GM12878 (cell line): ENCODE measurements at regions not wholly inside any gene's neighbourhood (a gene's known extent, or its start where the extent isn't known, plus 50 kb on each side); places are given as distances from the start of the nearest gene placed in this dataset.

Source experiments
- ATAC-seq: fragments of 200-7000 bp; cut with Tn5 transposase; 3 replicates; pipeline ENCODE4 v1.9.1; 2020; ENCODE audit warnings: mild to moderate bottlenecking, moderate library complexity
- BruUV-seq: library from RNA; stranded (reverse); fragments of 400-500 nt; replicated peaks from 2 replicates; lab custom pipeline; 2021; lab: Mats Ljungman, UMichigan
- CTCF ChIA-PET: fragments of 300-600 bp; sonication (Branson Sonifier 250); formaldehyde crosslinking; extraction: SDS; loops from one replicate; lab custom pipeline; 2021; ENCODE audit warnings: inconsistent platforms; lab: Yijun Ruan, JAX
- POLR2A ChIA-PET: fragments of 350-600 bp; formaldehyde crosslinking; extraction: SDS; loops from one replicate; lab custom pipeline; 2021; ENCODE audit warnings: inconsistent platforms; lab: Charles Lee
- RAD21 ChIA-PET: fragments of 300-600 bp; sonication (Branson Sonifier 250); formaldehyde crosslinking; loops from one replicate; lab custom pipeline; 2023; ENCODE audit warnings: antibody characterized with exemption; ENCODE audit not compliant: unreplicated experiment; lab: Charles Lee
- SMC1A ChIA-PET: fragments of 300-600 bp; sonication (Branson Sonifier 250); formaldehyde crosslinking; loops from one replicate; lab custom pipeline; 2023; ENCODE audit not compliant: unreplicated experiment, uncharacterized antibody; lab: Charles Lee
- DNase-seq: peaks from one replicate; pipeline ENCODE4 v3.0.0-alpha.2; 2011; ENCODE audit warnings: low read depth, low spot score
- FAIRE-seq: peaks from 3 replicates; lab custom pipeline; 2011; peaks lifted over from hg19 to GRCh38; lab: Jason Lieb, UNC
- H2AFZ ChIP-seq: 2 replicates; pipeline ENCODE4 v1.6.0; 2011; ENCODE audit warnings: low read depth, low read length, control low read depth; ENCODE audit not compliant: control insufficient read depth
- H3K27ac ChIP-seq: 2 replicates; pipeline ENCODE4 v1.5.1; 2011; ENCODE audit warnings: control low read depth; ENCODE audit not compliant: control insufficient read depth, insufficient read depth
- H3K27me3 ChIP-seq, 2 experiments: replicated peaks in 1 of 2; 2 replicates each; pipeline versions ENCODE4 v1.6.0 to v1.6.1; 2011; ENCODE audit warnings: low read length in 1 of 2; ENCODE audit not compliant: control insufficient read depth in 2 of 2, insufficient read depth in 2 of 2
- H3K36me3 ChIP-seq, 2 experiments: 2 replicates each; pipeline ENCODE4 v1.5.1; 2011; ENCODE audit warnings: low read length in 1 of 2; ENCODE audit not compliant: control insufficient read depth in 2 of 2, insufficient read depth in 2 of 2
- H3K4me1 ChIP-seq: 2 replicates; pipeline ENCODE4 v1.6.1; 2011; ENCODE audit warnings: mild to moderate bottlenecking, low read length, moderate library complexity, mixed read lengths; ENCODE audit not compliant: control insufficient read depth, insufficient read depth
- H3K4me2 ChIP-seq: 2 replicates; pipeline ENCODE4 v1.6.0; 2011; ENCODE audit warnings: control low read depth; ENCODE audit not compliant: control insufficient read depth, insufficient read depth
- H3K4me3 ChIP-seq: fragments of 200-600 bp; sonication (generic); 2 replicates; pipeline ENCODE4 v1.5.1; 2016
- H3K79me2 ChIP-seq: 2 replicates; pipeline ENCODE4 v1.6.0; 2011; ENCODE audit warnings: low read length; ENCODE audit not compliant: control insufficient read depth, insufficient read depth
- H3K9ac ChIP-seq: 2 replicates; pipeline ENCODE4 v1.8.0; 2011; ENCODE audit warnings: low read length, control low read depth, mixed read lengths; ENCODE audit not compliant: control insufficient read depth, insufficient read depth
- H3K9me3 ChIP-seq: replicated peaks from 3 replicates; pipeline ENCODE4 v1.5.1; 2011; ENCODE audit warnings: mild to moderate bottlenecking, low read length; ENCODE audit not compliant: control insufficient read depth, insufficient read depth
- H4K20me1 ChIP-seq: 2 replicates; pipeline ENCODE4 v1.6.0; 2011; ENCODE audit not compliant: control insufficient read depth, insufficient read depth
- BACH1 ChIP-seq: fragments of 450-650 bp; IDR thresholded peaks from 2 replicates; pipeline ENCODE4 v1.6.1; 2017; ENCODE audit warnings: mild to moderate bottlenecking, borderline replicate concordance
- EP300 ChIP-seq, 2 experiments: fragments of 150-350 bp in 1 of 2; IDR thresholded peaks; 2 replicates each; pipeline ENCODE4 v1.6.1; 2011 to 2012; ENCODE audit warnings: low read depth in 2 of 2, low read length in 2 of 2, borderline replicate concordance in 1 of 2, improper control_type of control experiment in 1 of 2, inconsistent platforms in 1 of 2; ENCODE audit not compliant: control insufficient read depth in 1 of 2
- HCFC1 ChIP-seq: fragments of 150-350 bp; IDR thresholded peaks from 2 replicates; pipeline ENCODE4 v1.6.1; 2014; ENCODE audit warnings: low read length
- HDAC2 ChIP-seq: fragments of 200-600 bp; sonication (generic); IDR thresholded peaks from 2 replicates; pipeline ENCODE4 v1.6.1; 2017
- JUND ChIP-seq: IDR thresholded peaks from 2 replicates; pipeline ENCODE4 v1.6.1; 2012; ENCODE audit warnings: low read depth, mild to moderate bottlenecking, low read length, improper control_type of control experiment, moderate library complexity
- MEF2B ChIP-seq: fragments of 450-650 bp; IDR thresholded peaks from 2 replicates; pipeline ENCODE4 v1.6.1; 2018; ENCODE audit warnings: mild to moderate bottlenecking, moderate library complexity; ENCODE audit not compliant: partially characterized antibody, poor library complexity, severe bottlenecking
- NFXL1 ChIP-seq: fragments of 450-650 bp; IDR thresholded peaks from 2 replicates; pipeline ENCODE4 v1.6.1; 2017; ENCODE audit warnings: antibody characterized with exemption, mild to moderate bottlenecking, borderline replicate concordance
- POLR2AphosphoS2 ChIP-seq: IDR thresholded peaks from 2 replicates; pipeline ENCODE4 v1.6.1; 2011; ENCODE audit warnings: low read depth, mild to moderate bottlenecking, low read length, improper control_type of control experiment, moderate library complexity
- SKIL ChIP-seq: fragments of 450-650 bp; IDR thresholded peaks from 2 replicates; pipeline ENCODE4 v1.6.1; 2017; ENCODE audit warnings: mild to moderate bottlenecking, low read depth, inconsistent platforms; ENCODE audit not compliant: poor library complexity, severe bottlenecking
- SMAD1 ChIP-seq: fragments of 450-650 bp; IDR thresholded peaks from 2 replicates; pipeline ENCODE4 v1.6.1; 2018; ENCODE audit warnings: mild to moderate bottlenecking, low read depth; ENCODE audit not compliant: partially characterized antibody
- SMAD5 ChIP-seq: IDR thresholded peaks from 2 replicates; pipeline ENCODE4 v1.6.1; 2016; ENCODE audit warnings: antibody characterized with exemption, low read depth
- SP1 ChIP-seq: IDR thresholded peaks from one replicate; pipeline ENCODE4 v1.6.1; 2011; ENCODE audit warnings: low read depth, low read length
- SREBF2 ChIP-seq: IDR thresholded peaks from 2 replicates; pipeline ENCODE4 v1.6.1; 2012; ENCODE audit warnings: mild to moderate bottlenecking, low read length
- SUZ12 ChIP-seq: fragments of 200-600 bp; sonication (generic); IDR thresholded peaks from one replicate; pipeline ENCODE4 v1.6.1; 2018; ENCODE audit warnings: antibody characterized with exemption, mild to moderate bottlenecking; ENCODE audit not compliant: unreplicated experiment
- TCF7 ChIP-seq: IDR thresholded peaks from 2 replicates; pipeline ENCODE4 v1.6.1; 2014; ENCODE audit warnings: antibody characterized with exemption, borderline replicate concordance
- USF2 ChIP-seq: IDR thresholded peaks from 2 replicates; pipeline ENCODE4 v1.6.1; 2011; ENCODE audit warnings: low read depth, low read length, improper control_type of control experiment, borderline replicate concordance
- WGBS: methylation state at CpG from one replicate; pipeline ENCODE4 v1.1.6; 2016; ENCODE audit warnings: low lambda C conversion rate; ENCODE audit not compliant: insufficient replicate concordance, insufficient coverage; ENCODE audit errors: missing lambda C conversion rate; 5-methylcytosine and 5-hydroxymethylcytosine counted together
- in situ Hi-C: fragments of 300-500 bp; cut with MboI; formaldehyde crosslinking; loops from 9 replicates; pipeline ENCODE4 v1.14.3; 2018; ENCODE audit warnings: mixed read lengths
- intact Hi-C: fragments of 100-400 bp; cut with micrococcal nuclease; formaldehyde crosslinking; loops from one replicate; pipeline ENCODE4 v1.14.2; 2022; ENCODE audit not compliant: unreplicated experiment
- TF ChIP-seq, protein P1 (sequence below): fragments of 450-650 bp; IDR thresholded peaks from 2 replicates; pipeline ENCODE4 v1.6.1; 2017; ENCODE audit warnings: mild to moderate bottlenecking
- TF ChIP-seq, protein P2 (sequence below): fragments of 450-650 bp; formaldehyde crosslinking; IDR thresholded peaks from 2 replicates; pipeline ENCODE4 v1.4.0; 2022; ENCODE audit warnings: mild to moderate bottlenecking, moderate library complexity

GRCh38 chr4:31701256-31701655, 981.1 kb downstream of the PCDH7 start:
- no peak overlapping the region for H3K9ac ChIP-seq
- RAD21 ChIA-PET: no interaction called here
- in situ Hi-C loops: no loop called here
- H3K27me3 ChIP-seq: no peaks in the 10 kb centered on the region
- POLR2A ChIA-PET: no interaction called here
- H3K27ac ChIP-seq: no peak overlapping the region
- CTCF ChIA-PET: no interaction called here
- no peaks in the 10 kb centered on the region for H3K4me1 ChIP-seq
- intact Hi-C loops: no loop called here
- WGBS: 46% methylated on average over 16 of the region's 16 CpGs
- no peaks in the 10 kb centered on the region for H3K36me3 ChIP-seq
- TF ChIP-seq POLR2AphosphoS2 (no peak), HDAC2 (no peak), SMAD1 (no peak), TCF7 (no peak), HCFC1 (no peak), SKIL (no peak), SUZ12 (no peak), MEF2B (no peak), SREBF2 (no peak), JUND (no peak), EP300 (IDR thresholded peaks at IDR 0.05; ENCODE audit: borderline replicate concordance in 1 of 2, control insufficient read depth in 1 of 2, low read depth in 2 of 2, low read length in 2 of 2) (no peak), USF2 (no peak), SP1 (no peak), BACH1 (no peak), NFXL1 (no peak), SMAD5 (no peak)
- TF ChIP-seq, protein P1, sequence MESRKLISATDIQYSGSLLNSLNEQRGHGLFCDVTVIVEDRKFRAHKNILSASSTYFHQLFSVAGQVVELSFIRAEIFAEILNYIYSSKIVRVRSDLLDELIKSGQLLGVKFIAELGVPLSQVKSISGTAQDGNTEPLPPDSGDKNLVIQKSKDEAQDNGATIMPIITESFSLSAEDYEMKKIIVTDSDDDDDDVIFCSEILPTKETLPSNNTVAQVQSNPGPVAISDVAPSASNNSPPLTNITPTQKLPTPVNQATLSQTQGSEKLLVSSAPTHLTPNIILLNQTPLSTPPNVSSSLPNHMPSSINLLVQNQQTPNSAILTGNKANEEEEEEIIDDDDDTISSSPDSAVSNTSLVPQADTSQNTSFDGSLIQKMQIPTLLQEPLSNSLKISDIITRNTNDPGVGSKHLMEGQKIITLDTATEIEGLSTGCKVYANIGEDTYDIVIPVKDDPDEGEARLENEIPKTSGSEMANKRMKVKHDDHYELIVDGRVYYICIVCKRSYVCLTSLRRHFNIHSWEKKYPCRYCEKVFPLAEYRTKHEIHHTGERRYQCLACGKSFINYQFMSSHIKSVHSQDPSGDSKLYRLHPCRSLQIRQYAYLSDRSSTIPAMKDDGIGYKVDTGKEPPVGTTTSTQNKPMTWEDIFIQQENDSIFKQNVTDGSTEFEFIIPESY: no peak
- TF ChIP-seq, protein P2, sequence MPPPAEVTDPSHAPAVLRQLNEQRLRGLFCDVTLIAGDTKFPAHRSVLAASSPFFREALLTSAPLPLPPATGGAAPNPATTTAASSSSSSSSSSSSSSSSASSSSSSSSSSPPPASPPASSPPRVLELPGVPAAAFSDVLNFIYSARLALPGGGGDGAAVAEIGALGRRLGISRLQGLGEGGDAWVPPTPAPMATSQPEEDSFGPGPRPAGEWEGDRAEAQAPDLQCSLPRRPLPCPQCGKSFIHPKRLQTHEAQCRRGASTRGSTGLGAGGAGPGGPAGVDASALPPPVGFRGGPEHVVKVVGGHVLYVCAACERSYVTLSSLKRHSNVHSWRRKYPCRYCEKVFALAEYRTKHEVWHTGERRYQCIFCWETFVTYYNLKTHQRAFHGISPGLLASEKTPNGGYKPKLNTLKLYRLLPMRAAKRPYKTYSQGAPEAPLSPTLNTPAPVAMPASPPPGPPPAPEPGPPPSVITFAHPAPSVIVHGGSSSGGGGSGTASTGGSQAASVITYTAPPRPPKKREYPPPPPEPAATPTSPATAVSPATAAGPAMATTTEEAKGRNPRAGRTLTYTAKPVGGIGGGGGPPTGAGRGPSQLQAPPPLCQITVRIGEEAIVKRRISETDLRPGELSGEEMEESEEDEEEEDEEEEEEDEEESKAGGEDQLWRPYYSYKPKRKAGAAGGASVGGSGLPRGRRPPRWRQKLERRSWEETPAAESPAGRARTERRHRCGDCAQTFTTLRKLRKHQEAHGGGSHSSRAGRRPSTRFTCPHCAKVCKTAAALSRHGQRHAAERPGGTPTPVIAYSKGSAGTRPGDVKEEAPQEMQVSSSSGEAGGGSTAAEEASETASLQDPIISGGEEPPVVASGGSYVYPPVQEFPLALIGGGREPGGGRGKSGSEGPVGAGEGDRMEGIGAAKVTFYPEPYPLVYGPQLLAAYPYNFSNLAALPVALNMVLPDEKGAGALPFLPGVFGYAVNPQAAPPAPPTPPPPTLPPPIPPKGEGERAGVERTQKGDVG (CRISPR knock-in tag): no peak
- DNase-seq (no peak), FAIRE-seq (no peak), ATAC-seq (no peak)
- no peak overlapping the region for H3K4me3 ChIP-seq
- no peak overlapping the region for H2AFZ ChIP-seq
- H3K9me3 ChIP-seq: no peaks in the 10 kb centered on the region
- no peak overlapping the region for H3K4me2 ChIP-seq
- no peaks in the 10 kb centered on the region for H3K79me2 ChIP-seq
- no peaks in the 10 kb centered on the region for H4K20me1 ChIP-seq
- SMC1A ChIA-PET: no interaction called here
- BruUV-seq: no TSS peak
